K562 (cell line): ENCODE measurements at regions not wholly inside any gene's neighbourhood (a gene's known extent, or its start where the extent isn't known, plus 50 kb on each side); places are given as distances from the start of the nearest gene placed in this dataset.

Experiments used
- NRF1 ChIP-seq, 2 experiments: fragments of 450-650 bp; IDR thresholded peaks in 1 of 2; conservative IDR thresholded peaks in 1 of 2; 2 replicates each; pipeline ENCODE4 v1.6.1; 2014; ENCODE audit warnings: mild to moderate bottlenecking in 2 of 2
- SP1 ChIP-seq: sonication (generic); formaldehyde crosslinking; IDR thresholded peaks from 2 replicates; pipeline ENCODE4 v1.8.1; 2022; ENCODE audit warnings: mild to moderate bottlenecking, missing genetic modification reagents
- ZNF212 ChIP-seq: fragments of 450-650 bp; formaldehyde crosslinking; IDR thresholded peaks from 2 replicates; pipeline ENCODE4 v1.4.0; 2020; ENCODE audit warnings: mild to moderate bottlenecking
- TF ChIP-seq, protein P1 (sequence below): sonication (generic); formaldehyde crosslinking; IDR thresholded peaks from 2 replicates; pipeline ENCODE4 v1.9.0; 2022; ENCODE audit warnings: mild to moderate bottlenecking, missing genetic modification reagents
- TF ChIP-seq, protein P2 (sequence below), 3 experiments: IDR thresholded peaks in 2 of 3; conservative IDR thresholded peaks in 1 of 3; 2 replicates each; pipeline ENCODE4 v1.5.1; 2011 to 2012; ENCODE audit warnings: low read length in 3 of 3, mild to moderate bottlenecking in 3 of 3, control low read depth in 2 of 3, improper control_type of control experiment in 1 of 3, inconsistent platforms in 1 of 3, low read depth in 1 of 3, mixed read lengths in 1 of 3, moderate library complexity in 1 of 3; ENCODE audit not compliant: insufficient read depth in 2 of 3

DNA sequence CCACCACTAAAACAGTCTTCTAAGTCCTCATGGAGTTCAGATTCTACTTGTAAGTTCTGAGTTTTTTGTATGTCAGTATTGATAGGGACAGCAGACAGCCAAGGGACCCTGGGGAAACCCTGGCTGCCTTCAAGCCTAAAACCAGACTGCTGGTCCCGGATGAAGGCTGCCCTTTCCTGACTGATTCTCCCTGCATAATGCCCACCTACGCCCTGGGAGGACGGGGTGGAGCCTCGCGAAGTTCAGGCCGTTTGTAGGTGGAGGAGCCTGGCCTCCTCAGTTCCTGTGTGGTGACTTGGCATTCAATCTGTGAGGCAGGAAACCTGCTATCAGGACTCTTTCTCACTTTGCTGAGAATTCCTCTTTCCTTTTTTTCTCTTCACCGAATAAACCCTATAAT, 120.3 kb upstream of the LGSN start:
- TF ChIP-seq SP1, result no peak
- TF ChIP-seq, protein P1, sequence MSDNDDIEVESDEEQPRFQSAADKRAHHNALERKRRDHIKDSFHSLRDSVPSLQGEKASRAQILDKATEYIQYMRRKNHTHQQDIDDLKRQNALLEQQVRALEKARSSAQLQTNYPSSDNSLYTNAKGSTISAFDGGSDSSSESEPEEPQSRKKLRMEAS (CRISPR knock-in tag), result no peak
- TF ChIP-seq NRF1 (conservative IDR thresholded peaks at IDR 0.05 in 1 of 2, IDR thresholded peaks at IDR 0.05 in 1 of 2), result no peak
- no peak for TF ChIP-seq ZNF212 (CRISPR knock-in tag)
- TF ChIP-seq, protein P2, sequence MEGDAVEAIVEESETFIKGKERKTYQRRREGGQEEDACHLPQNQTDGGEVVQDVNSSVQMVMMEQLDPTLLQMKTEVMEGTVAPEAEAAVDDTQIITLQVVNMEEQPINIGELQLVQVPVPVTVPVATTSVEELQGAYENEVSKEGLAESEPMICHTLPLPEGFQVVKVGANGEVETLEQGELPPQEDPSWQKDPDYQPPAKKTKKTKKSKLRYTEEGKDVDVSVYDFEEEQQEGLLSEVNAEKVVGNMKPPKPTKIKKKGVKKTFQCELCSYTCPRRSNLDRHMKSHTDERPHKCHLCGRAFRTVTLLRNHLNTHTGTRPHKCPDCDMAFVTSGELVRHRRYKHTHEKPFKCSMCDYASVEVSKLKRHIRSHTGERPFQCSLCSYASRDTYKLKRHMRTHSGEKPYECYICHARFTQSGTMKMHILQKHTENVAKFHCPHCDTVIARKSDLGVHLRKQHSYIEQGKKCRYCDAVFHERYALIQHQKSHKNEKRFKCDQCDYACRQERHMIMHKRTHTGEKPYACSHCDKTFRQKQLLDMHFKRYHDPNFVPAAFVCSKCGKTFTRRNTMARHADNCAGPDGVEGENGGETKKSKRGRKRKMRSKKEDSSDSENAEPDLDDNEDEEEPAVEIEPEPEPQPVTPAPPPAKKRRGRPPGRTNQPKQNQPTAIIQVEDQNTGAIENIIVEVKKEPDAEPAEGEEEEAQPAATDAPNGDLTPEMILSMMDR (IDR thresholded peaks at IDR 0.05 in 2 of 3, conservative IDR thresholded peaks at IDR 0.05 in 1 of 3; ENCODE audit: insufficient read depth in 2 of 3, low read depth in 1 of 3, low read length in 3 of 3), result no peak
